Testis (tissue), 2 donors: ENCODE measurements at regions not wholly inside any gene's neighbourhood (a gene's known extent, or its start where the extent isn't known, plus 50 kb on each side); places are given as distances from the start of the nearest gene placed in this dataset.

Source experiments
- DNase-seq: peaks from one replicate; pipeline ENCODE4 v3.0.0-alpha.2; 2019
- H3K27ac ChIP-seq, 2 donors: fragments of 200-600 bp; sonication (generic); one replicate each; pipeline ENCODE4 v1.5.1; 2019
- H3K27me3 ChIP-seq: fragments of 200-600 bp; sonication (generic); one replicate; pipeline ENCODE4 v1.5.1; 2019
- H3K36me3 ChIP-seq: fragments of 200-600 bp; sonication (generic); one replicate; pipeline ENCODE4 v1.5.1; 2017; ENCODE audit warnings: low read depth; ENCODE audit errors: missing control alignments
- H3K4me1 ChIP-seq: fragments of 200-600 bp; sonication (generic); one replicate; pipeline ENCODE4 v1.5.1; 2019
- H3K4me3 ChIP-seq, 2 donors: fragments of 200-600 bp; sonication (generic); one replicate each; pipeline ENCODE4 v1.5.1; 2017 to 2019
- H3K9me3 ChIP-seq: fragments of 200-600 bp; sonication (generic); one replicate; pipeline ENCODE4 v1.5.1; 2017
- CTCF ChIP-seq, 3 experiments: fragments of 450-650 bp in 2 of 3; fragments of 200-600 bp in 1 of 3; sonication (generic) in 1 of 3; IDR thresholded peaks; one replicate each; pipeline ENCODE4 v1.5.1; 2016 to 2019; ENCODE audit warnings: antibody characterized with exemption in 3 of 3, mild to moderate bottlenecking in 2 of 3, moderate library complexity in 1 of 3
- POLR2A ChIP-seq: fragments of 450-650 bp; IDR thresholded peaks from one replicate; pipeline ENCODE4 v1.6.1; 2017; ENCODE audit warnings: antibody characterized with exemption, mild to moderate bottlenecking, moderate library complexity
- WGBS, 2 donors: methylation state at CpG; one replicate each; pipeline ENCODE4 v1.1.5; 2018; 5-methylcytosine and 5-hydroxymethylcytosine counted together
- intact Hi-C: fragments of 100-400 bp; cut with DNase I; formaldehyde crosslinking; loops from one replicate; pipeline ENCODE4 v1.15.1; 2023; ENCODE audit warnings: low total_unique reads

GRCh38 chr3:44036850-44037249 is 204.8 kb upstream of the TOPAZ1 start:
- TF ChIP-seq POLR2A (no peak), CTCF (IDR thresholded peaks at IDR 0.05) (no peak)
- WGBS, 2 donors, result 84 to 85% methylated on average over 5 of the region's 5 CpGs

GRCh38 chr3:44039006-44039405 is 202.7 kb upstream of the TOPAZ1 start:
- H3K4me1 ChIP-seq, result no peaks in the 10 kb centered on the region
- 83 to 88% methylated on average over 2 of the region's 2 CpGs for WGBS, 2 donors
- TF ChIP-seq POLR2A (no peak), CTCF (IDR thresholded peaks at IDR 0.05) (no peak)
- no peaks in the 10 kb centered on the region for H3K9me3 ChIP-seq
- no peak for DNase-seq
- H3K4me3 ChIP-seq, result no peak overlapping the region
- intact Hi-C loops, result no loop called here
- no peaks in the 10 kb centered on the region for H3K36me3 ChIP-seq
- no peak overlapping the region for H3K27ac ChIP-seq
- no peaks in the 10 kb centered on the region for H3K27me3 ChIP-seq

More at GRCh38 chr3:44036850-44037249, 204.8 kb upstream of the TOPAZ1 start:
- DNase-seq, result no peak
- Histone ChIP-seq H3K9me3 (no peaks in the 10 kb centered on the region), H3K27ac (no peak overlapping the region), H3K27me3 (no peaks in the 10 kb centered on the region), H3K36me3 (no peaks in the 10 kb centered on the region), H3K4me3 (no peak overlapping the region), H3K4me1 (no peaks in the 10 kb centered on the region)
- intact Hi-C loops, result no loop called here

- Histone ChIP-seq H3K27ac (no peak overlapping the region), H3K36me3 (no peaks in the 10 kb centered on the region), H3K4me3 (no peak overlapping the region), H3K4me1 (no peaks in the 10 kb centered on the region), H3K27me3 (no peaks in the 10 kb centered on the region), H3K9me3 (no peaks in the 10 kb centered on the region)
- TF ChIP-seq CTCF (IDR thresholded peaks at IDR 0.05) (no peak), POLR2A (no peak)
- DNase-seq, result no peak
- intact Hi-C loops, result no loop called here
- WGBS, 2 donors, result 58 to 67% methylated on average over 4 of the region's 4 CpGs
These were observed 200.0 kb upstream of the TOPAZ1 start for GRCh38 chr3:44041726-44042125.

GRCh38 chr3:44042772-44043171 is 198.9 kb upstream of the TOPAZ1 start:
- no peaks in the 10 kb centered on the region for H3K4me1 ChIP-seq

More at GRCh38 chr3:44042772-44043171, 198.9 kb upstream of the TOPAZ1 start:
- TF ChIP-seq POLR2A (no peak), CTCF (IDR thresholded peaks at IDR 0.05) (no peak)
- intact Hi-C loops, result no loop called here
- Histone ChIP-seq H3K9me3 (no peaks in the 10 kb centered on the region), H3K36me3 (no peaks in the 10 kb centered on the region), H3K27ac (no peak overlapping the region), H3K27me3 (no peaks in the 10 kb centered on the region), H3K4me3 (no peak overlapping the region)
- 65 to 82% methylated on average over 4 of the region's 4 CpGs for WGBS, 2 donors
- no peak for DNase-seq
